ELR (cell line): ENCODE measurements at regions not wholly inside any gene's neighbourhood (a gene's known extent, or its start where the extent isn't known, plus 50 kb on each side); places are given as distances from the start of the nearest gene placed in this dataset.
"Not testable (repeated sequence)": the region's sequence is repeated elsewhere in the genome, so short reads cannot be mapped to it uniquely, and the experiment has no call there.

ENCODE experiments used
- DNase-seq: peaks from one replicate; pipeline ENCODE4 v3.0.0-alpha.2; 2015; ENCODE audit warnings: low read depth

DNA sequence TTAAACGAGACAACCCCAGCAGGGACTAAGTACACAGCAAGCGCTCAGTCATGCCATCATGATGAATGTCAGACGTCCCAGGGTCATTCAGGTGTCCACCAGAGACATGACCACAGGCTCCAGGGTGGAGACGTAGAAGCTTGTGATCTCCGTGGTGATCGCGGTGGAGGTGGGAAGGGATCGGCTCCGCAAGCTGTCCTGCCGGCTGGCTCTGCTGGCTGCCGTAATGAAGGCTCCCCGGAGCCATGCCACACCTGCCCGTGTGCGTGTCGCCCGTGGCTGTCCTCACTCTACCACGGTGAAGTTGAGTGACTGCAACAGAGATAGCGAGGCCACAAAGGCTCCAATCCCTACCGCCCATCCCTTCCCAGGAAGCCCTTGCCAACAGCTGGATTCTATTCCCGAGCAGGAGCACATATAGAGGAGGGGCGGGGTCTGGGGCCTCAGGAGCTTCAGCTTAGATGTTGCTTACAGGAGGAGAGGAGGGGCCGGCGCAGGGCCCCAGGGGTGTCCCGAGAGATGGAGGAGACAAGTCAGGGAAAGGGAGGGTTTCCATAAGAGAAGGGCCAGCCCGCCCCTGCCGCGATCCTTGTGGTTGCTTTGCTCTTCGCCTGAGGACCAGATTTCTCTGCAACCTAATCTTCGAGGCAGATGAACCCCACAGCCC is 332.6 kb upstream of the SFSWAP start:
- no peak for DNase-seq

GRCh38 chr12:131378861-131379665 is 331.8 kb upstream of the SFSWAP start:
- DNase-seq = no peak

DNA sequence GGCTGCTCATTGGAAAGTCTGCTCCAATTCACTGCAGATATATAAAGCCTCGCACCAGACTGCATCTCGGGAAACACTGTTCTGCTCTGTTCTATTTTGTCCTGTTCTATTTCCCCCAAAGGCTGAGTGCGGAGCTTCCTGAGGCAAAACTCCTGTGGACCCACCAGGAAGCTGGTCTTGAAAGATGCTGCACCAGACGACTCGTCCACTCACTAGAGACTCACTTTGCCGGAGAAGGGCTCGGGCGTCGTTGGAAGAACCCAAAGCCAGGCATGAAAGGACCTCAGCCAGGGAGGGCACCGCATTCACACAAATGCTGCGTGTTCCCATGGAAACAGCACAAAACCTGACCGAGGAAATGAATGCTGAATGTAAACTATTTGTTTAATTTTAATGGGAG is 331.2 kb upstream of the SFSWAP start:
- DNase-seq = no peak

GRCh38 chr12:131380220-131380964 is 330.5 kb upstream of the SFSWAP start:
- no peak for DNase-seq

GRCh38 chr12:131380965-131381705 is 329.8 kb upstream of the SFSWAP start:
- no peak for DNase-seq

DNA sequence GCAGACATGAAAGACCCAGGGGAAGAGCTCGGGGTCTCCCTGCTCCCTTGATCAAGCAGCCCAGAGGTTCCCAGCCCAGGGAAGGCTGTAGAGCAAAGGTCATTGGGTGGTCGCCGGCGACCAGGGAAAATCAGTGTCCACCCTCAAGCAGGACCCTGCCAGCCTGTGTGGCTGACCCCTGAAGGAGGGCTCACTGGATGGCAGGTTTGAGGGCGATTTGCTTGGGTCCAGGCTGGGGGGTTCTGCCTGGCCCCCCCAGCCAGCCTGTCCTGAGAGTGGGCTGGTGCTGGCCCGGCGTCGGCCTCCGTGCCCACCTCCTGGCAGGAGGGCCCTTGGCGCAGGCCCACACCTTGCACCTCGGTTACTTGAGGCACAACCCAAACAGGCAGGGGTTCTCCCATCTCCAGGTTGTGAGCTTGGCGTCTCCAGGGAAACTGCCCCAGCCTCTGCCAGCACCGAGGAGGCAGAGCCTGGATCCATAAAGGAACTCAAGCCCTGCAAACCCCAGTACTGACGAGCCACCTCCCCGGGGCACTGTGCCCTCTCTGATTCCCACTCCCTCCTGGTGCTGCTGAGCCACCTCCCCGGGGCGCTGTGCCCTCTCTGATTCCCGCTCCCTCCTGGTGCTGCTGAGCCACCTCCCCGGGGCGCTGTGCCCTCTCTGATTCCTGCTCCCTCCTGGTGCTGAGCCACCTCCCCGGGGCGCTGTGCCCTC is 329.0 kb upstream of the SFSWAP start:
- no peak for DNase-seq

- no peak for DNase-seq
Measured at GRCh38 chr12:131383291-131383690, 327.6 kb upstream of the SFSWAP start.

DNA sequence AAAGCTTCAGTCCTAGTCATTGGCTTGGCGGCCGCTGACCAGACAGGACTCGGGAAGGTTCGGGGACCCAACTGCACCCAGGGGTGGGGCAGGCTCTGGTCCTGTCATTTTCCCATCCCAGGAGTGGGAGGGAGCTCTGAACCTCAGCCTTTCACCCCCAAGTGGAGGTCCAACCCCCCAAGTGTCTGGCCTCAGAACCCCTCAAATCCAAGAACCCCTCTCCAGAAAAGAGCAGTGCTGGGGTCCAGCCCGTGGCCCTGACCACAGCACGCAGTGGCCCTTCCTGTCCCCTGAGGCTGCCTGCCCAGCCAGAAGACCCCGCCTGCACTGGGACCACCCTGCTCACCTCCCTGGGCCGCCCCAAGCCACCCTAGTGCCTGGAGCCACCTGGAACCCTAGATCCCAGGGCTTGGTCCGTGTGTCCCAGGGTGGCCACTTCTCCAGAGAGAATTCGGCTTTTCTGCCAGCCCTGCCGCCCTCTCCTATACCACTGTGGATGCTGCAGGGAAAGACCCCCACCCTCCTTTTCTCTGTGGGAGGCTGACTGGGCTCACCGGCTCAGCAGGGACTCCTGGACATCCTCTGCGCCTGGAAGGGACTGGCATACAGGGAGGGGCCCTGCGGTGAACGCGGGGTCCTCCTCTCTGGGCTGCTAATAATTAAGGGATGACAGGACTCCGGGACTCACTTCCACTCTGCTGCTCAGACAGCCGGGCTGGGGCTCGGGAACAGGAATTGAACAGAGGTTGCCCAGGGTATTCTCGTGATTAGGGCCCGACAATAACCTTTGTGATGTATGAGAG is 326.9 kb upstream of the SFSWAP start:
- DNase-seq = no peak

GRCh38 chr12:131384544-131384855 is 326.4 kb upstream of the SFSWAP start:
- no peak for DNase-seq

DNA sequence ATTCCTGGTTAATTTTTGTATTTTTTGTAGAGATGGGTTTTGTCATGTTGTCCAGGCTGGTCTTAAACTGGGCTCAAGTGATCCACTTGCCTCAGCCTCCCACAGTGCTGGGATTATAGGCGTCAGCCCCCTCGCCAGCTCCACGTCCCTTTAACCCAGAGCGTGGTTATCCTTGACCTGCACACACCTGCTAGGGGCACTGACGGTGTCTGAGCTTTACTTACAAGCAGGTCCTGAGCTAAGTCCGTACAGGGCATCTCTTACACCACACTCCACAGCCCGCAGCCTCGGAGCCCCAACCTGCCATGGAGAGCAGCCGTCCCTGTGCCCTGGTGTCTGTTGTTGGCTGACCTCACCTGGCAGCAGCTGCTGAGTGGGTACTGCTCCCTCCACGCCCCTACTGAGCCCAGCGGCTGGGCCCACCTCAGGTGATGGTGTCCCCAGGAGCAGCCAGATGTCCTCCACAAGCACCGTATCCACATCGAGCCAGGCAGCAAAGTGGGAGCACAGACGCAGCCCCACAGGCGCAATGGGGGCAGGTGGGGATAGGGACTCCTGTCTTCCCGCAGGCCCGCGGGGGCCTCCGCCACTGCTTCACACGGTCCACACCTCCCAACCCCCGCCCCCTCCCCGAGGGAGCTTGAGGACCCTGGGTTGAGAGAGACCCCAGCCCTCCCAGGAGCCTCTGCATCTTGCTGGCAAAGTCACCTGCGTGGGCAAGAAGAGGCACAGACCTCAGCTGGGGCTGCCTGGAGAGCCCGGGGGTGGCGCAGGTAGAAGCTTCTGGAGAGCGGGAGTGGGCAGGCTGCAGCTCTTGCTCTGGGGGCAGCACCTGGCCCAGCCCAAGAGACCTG is 325.4 kb upstream of the SFSWAP start:
- DNase-seq = no peak

GRCh38 chr12:131386167-131386521 is 324.7 kb upstream of the SFSWAP start:
- DNase-seq = no peak

DNA sequence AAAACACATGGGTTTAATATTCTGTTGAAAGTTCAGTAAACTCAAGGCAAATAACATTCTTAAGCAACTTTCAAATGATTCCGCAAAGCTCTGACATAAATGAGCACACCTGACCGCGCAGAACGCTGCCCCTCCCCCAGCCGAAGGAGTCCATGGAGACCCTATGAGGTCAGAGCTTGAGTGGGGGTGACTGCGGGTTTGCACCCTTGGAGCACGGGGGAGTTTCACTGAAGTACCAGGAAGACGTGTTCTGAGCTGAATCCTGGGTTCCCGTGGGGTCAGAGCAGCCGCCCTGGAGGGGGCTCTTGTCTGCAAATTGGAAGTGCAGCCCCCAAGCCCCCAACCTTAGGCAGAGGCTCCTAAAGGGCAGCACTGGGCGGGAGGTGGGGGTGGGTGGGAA is 324.1 kb upstream of the SFSWAP start:
- no peak for DNase-seq

DNA sequence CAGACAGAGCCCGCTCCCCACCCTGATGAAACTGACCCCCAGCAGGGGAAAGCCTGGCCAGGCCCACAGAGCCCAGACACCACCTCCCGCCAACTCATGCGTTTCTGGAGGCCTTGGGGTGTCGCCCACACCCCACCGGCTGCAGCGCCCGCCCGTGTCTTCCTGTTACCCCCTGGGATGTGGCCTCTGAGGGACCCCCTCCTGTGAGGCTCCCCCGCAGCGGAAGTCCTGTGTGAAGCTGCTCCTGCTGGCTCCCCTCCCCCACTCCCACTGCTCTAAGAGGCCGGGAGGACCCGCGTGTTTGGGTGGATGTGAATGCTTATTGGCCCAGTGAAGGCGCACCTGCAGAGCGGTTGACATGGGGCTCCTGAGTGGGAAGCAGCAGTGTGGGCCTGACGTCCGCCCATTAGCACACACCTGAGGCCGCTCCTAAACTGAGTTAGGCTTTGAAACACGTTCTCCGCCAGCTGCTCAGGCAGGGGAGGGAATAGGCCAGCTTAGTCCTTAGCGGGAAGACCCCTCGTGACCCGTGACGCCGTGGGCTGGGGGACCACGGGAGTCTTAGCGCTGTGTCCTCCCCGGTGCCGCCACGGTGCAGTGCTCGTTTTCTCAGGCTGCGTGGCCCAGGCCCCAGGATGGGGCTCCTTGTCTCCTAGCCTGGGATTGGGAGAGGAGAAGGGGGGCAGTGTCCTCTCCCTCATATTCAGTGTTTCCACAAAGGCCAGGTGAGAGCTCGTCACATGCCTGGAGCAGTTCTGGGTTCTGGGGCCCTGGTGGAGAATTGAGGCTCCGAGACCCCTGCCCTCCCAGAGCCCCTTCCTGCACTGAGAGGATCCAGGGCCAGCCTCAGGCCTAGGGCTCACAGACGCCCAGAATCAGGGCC is 323.4 kb upstream of the SFSWAP start:
- no peak for DNase-seq

DNA sequence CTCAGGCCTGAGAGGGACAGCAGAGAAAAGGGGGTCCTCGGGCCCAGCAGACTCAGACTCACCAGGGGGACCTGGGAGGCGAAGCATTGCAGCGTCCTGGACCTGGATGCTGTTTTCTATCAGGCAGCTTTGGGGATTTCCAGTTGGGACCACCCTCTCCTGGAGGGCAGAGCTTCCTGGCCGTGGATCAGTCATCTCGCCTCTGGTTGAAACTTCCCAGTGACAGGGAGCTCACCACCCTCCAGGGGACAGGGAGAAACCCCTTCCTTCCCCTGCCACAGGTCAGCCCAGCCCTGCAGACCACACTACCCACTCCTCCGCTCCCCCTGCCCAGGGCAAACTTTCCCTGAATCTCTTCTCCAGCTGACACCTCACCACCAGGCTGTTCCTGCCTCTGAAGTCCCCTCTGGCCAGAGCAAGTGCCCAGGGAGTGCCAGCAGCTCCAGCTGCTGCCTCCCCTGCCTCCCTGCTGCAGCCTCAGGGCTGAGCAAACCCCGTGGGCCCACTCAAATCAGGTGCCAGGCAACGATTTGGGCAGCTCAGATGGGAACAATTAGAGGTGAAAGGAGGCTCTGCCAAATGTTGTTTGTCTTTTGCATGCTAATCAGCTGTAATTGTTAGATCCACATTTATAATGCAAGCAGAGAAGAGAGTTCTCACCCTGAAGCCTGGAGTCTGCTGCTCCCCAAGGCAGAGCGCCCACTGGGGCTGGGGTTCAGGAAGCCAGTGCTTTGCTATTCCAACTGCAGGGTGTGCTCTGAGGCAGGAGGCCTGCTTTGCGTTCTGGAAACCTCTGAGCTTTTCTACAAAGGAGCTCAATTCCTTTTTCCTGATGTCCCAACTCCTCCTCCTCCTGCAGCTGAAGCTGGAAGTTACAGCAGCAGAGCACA is 322.5 kb upstream of the SFSWAP start:
- not testable (repeated sequence) for DNase-seq

DNA sequence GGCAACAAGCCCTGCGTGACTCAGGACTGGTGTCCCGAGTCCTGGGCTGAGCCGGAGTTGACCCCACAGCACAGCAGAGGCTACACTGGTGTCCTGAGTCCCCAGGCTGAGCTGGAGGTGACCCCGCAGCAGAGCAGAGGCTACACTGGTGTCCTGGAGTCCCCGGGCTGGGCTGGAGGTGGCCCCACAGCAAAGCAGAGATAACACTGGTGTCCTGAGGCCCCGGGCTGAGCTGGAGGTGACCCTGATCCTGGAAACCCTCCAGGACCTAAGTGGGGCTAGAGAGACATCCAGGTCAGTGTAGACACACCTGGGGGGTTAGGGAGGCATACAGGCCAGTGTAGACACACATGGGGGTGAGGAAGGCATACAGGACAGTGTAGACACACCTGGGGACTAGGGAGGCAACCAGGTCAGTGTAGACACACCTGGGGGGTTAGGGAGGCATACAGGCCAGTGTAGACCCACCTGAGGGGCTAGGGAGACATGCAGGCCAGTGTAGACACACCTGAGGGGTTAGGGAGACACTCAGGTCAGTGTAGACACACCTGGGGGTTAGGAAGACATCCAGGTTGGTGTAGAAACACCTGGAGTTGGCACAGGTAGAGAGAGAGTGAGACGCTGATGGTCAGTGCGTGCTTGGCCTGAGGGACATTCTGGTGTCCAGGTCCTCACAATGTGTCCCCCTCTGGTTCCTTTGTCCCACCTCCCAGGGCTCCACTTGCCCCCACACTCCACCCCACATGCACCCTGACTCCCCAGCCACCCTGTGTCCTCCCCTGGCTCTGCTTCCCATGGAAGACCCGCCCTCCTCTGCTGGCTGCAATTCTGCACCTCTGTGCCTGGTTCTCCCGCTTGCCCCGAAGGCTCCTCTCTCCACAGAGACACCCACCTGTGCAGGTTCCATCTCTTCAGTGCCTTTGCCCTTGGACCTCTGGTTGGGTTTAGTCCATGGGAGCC is 321.6 kb upstream of the SFSWAP start:
- no peak for DNase-seq

- no peak for DNase-seq
Measured at GRCh38 chr12:131390412-131391334, 320.2 kb upstream of the SFSWAP start.
